ENCODE measurements at regions not wholly inside any gene's neighbourhood (a gene's known extent, or its start where the extent isn't known, plus 50 kb on each side); places are given as distances from the start of the nearest gene placed in this dataset.
A peak's percentile ranks its signal among the peaks of the same experiment; 100 is the strongest.

- Histone ChIP-seq H3K27me3 (ENCODE audit: control insufficient read depth, insufficient read depth, low read length) (no peaks in the 10 kb centered on the region), H3K4me3 (ENCODE audit: low read depth, low read length) (no peak overlapping the region), H3K36me3 (ENCODE audit: control insufficient read depth, insufficient read depth, low read length) (peaks cover 7% of the 10 kb centered on the region)
- FAIRE-seq (no peak), DNase-seq (ENCODE audit: low read depth) (peak; percentile 22)
- TF ChIP-seq CTCF (IDR thresholded peaks at IDR 0.05; ENCODE audit: insufficient read depth, low read length, severe bottlenecking) = no peak
Observed at GRCh38 chr12:111108726-111109125, 188.3 kb upstream of the MYL2 start.

GRCh38 chr12:111107392-111108178 lies 187.2 kb upstream of the MYL2 start:
- FAIRE-seq = no peak

GRCh38 chr12:111105294-111105693 lies 184.9 kb upstream of the MYL2 start:
- no peak for TF ChIP-seq CTCF (IDR thresholded peaks at IDR 0.05; ENCODE audit: insufficient read depth, low read length, severe bottlenecking)
- Histone ChIP-seq H3K27me3 (ENCODE audit: control insufficient read depth, insufficient read depth, low read length) (no peaks in the 10 kb centered on the region), H3K4me3 (ENCODE audit: low read depth, low read length) (no peak overlapping the region), H3K36me3 (ENCODE audit: control insufficient read depth, insufficient read depth, low read length) (peaks cover 6% of the 10 kb centered on the region)
- DNase-seq (ENCODE audit: low read depth) (no peak), FAIRE-seq (peak; percentile 50)

More at GRCh38 chr12:111107392-111108178, 187.2 kb upstream of the MYL2 start:
- TF ChIP-seq CTCF (IDR thresholded peaks at IDR 0.05; ENCODE audit: insufficient read depth, low read length, severe bottlenecking) = no peak
- Histone ChIP-seq H3K4me3 (ENCODE audit: low read depth, low read length) (no peak overlapping the region), H3K36me3 (ENCODE audit: control insufficient read depth, insufficient read depth, low read length) (peaks cover 7% of the 10 kb centered on the region), H3K27me3 (ENCODE audit: control insufficient read depth, insufficient read depth, low read length) (no peaks in the 10 kb centered on the region)
- DNase-seq (ENCODE audit: low read depth) = no peak

- TF ChIP-seq CTCF (IDR thresholded peaks at IDR 0.05; ENCODE audit: insufficient read depth, low read length, severe bottlenecking) = no peak
- H3K36me3 ChIP-seq (ENCODE audit: control insufficient read depth, insufficient read depth, low read length) = peaks cover 4% of the 10 kb centered on the region
- FAIRE-seq = no peak
- DNase-seq (ENCODE audit: low read depth) = no peak
- H3K27me3 ChIP-seq (ENCODE audit: control insufficient read depth, insufficient read depth, low read length) = no peaks in the 10 kb centered on the region
- H3K4me3 ChIP-seq (ENCODE audit: low read depth, low read length) = no peak overlapping the region
Observed at GRCh38 chr12:111103583-111103982, 183.2 kb upstream of the MYL2 start.

GRCh38 chr12:111102102-111102739 lies 181.8 kb upstream of the MYL2 start:
- Histone ChIP-seq H3K36me3 (ENCODE audit: control insufficient read depth, insufficient read depth, low read length) (peaks cover 4% of the 10 kb centered on the region), H3K27me3 (ENCODE audit: control insufficient read depth, insufficient read depth, low read length) (no peaks in the 10 kb centered on the region), H3K4me3 (ENCODE audit: low read depth, low read length) (no peak overlapping the region)
- DNase-seq (ENCODE audit: low read depth) (peak; percentile 87), FAIRE-seq (peak; percentile 18)
- no peak for TF ChIP-seq CTCF (IDR thresholded peaks at IDR 0.05; ENCODE audit: insufficient read depth, low read length, severe bottlenecking)

All from bronchial epithelial cell (primary cell).